D721Med (cell line): ENCODE measurements at regions not wholly inside any gene's neighbourhood (a gene's known extent, or its start where the extent isn't known, plus 50 kb on each side); places are given as distances from the start of the nearest gene placed in this dataset.

Experiments
- DNase-seq: peaks from one replicate; pipeline ENCODE4 v3.0.0; 2011; ENCODE audit warnings: low spot score; ENCODE audit not compliant: insufficient read length
- FAIRE-seq: peaks from 2 replicates; lab custom pipeline; 2011; peaks lifted over from hg19 to GRCh38; lab: Jason Lieb, UNC
- CTCF ChIP-seq: IDR thresholded peaks from 2 replicates; pipeline ENCODE4 v1.5.1; 2012; ENCODE audit warnings: mild to moderate bottlenecking, control low read depth; ENCODE audit not compliant: insufficient read depth; ENCODE audit errors: missing control alignments

- no peak for TF ChIP-seq CTCF
Observed at GRCh38 chr10:120375666-120376065, 81.4 kb upstream of the PLPP4 start.

GRCh38 chr10:120381931-120382330, 75.1 kb upstream of the PLPP4 start:
- TF ChIP-seq CTCF = no peak
- DNase-seq = no peak
- no peak for FAIRE-seq

More at GRCh38 chr10:120375666-120376065, 81.4 kb upstream of the PLPP4 start:
- FAIRE-seq = no peak
- DNase-seq = no peak

DNA sequence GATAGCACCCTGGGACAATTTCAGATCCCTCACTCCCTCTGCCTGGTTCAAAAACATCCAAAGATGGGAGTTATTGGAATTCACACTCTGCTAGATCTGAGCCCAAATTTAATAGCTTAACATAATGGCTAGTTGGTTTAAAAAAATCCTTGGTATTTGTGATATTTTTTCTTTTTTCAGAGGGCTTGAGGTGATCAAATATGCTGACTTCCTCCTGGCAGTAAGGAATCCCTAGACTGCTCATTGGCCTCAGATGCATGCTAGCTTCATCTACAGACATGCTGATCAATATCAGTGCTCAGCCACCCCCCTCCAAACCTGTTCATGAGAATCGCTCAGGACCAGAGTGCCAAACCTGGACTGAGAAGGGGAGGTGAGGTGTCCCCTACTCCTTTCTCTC, 74.7 kb upstream of the PLPP4 start:
- TF ChIP-seq CTCF = no peak
- DNase-seq (no peak), FAIRE-seq (no peak)

- DNase-seq = no peak
- FAIRE-seq = no peak
- TF ChIP-seq CTCF = no peak
Observed at GRCh38 chr10:120385992-120386391, 71.0 kb upstream of the PLPP4 start.

DNA sequence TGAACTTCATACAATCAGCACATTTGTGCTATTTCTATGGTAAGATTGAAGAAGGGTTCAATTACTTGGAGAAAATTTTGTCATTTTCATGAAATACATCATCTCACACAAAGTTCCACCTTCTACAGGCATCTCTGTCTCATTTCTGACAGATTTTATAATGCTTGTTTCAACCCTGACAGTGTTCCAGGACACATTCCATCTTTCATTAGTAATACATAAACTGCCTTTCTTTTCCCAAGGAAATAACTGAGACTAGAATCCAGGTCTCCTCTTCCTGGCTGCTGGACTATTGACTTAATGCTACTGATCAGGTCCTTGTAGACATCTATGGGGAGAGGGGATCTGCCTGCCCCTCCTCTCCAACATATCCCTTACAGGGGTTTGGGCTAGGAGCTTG, 70.1 kb upstream of the PLPP4 start:
- FAIRE-seq = no peak
- TF ChIP-seq CTCF = no peak
- DNase-seq = no peak

DNA sequence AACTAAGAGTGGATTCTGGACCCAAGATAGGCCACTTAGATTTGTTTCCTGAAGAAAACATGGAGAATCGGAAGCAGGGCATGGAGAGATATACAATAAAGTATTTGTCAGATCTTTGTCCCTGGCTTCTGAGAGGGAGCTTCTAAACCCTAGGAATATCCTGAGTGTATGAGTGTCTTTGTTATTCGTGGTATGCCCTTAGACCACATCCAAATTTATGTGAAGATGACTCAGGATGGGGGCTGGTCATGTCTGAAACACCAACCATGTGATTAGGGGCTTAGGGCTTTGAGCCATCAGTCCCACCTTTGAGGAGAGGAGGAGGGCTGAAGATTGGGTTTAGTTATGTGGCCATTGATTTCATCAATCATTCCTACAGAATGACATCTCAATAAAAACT, 69.7 kb upstream of the PLPP4 start:
- no peak for TF ChIP-seq CTCF
- FAIRE-seq = no peak
- no peak for DNase-seq

GRCh38 chr10:120392245-120392644, 64.8 kb upstream of the PLPP4 start:
- no peak for FAIRE-seq
- no peak for TF ChIP-seq CTCF
- no peak for DNase-seq
